ENCODE measurements at regions not wholly inside any gene's neighbourhood (a gene's known extent, or its start where the extent isn't known, plus 50 kb on each side); places are given as distances from the start of the nearest gene placed in this dataset.

DNA sequence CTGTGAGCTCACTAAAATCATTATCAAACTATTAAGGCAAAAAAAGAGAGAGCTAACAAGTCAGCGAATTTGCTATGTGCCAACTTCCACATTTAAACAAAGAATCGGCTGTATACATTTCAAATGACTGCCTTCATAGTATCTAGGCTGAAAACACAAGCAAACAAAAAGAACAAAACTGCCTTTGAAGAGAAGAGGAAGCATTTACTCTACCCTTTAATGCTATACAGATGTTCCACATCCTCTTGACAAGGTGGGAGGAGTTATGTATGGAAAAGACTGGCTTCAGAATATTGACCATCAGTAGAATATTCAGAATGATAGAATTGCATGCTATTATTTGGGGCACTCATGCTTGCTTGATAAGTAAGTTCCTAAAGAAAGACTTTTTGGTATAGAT lies 741.7 kb downstream of the PLCL1 start:
- no peak overlapping the region for H3K4me3 ChIP-seq
- H3K27me3 ChIP-seq, result no peaks in the 10 kb centered on the region
- no peaks in the 10 kb centered on the region for H3K36me3 ChIP-seq
- no peaks in the 10 kb centered on the region for H3K9me3 ChIP-seq
- TF ChIP-seq, protein P1, sequence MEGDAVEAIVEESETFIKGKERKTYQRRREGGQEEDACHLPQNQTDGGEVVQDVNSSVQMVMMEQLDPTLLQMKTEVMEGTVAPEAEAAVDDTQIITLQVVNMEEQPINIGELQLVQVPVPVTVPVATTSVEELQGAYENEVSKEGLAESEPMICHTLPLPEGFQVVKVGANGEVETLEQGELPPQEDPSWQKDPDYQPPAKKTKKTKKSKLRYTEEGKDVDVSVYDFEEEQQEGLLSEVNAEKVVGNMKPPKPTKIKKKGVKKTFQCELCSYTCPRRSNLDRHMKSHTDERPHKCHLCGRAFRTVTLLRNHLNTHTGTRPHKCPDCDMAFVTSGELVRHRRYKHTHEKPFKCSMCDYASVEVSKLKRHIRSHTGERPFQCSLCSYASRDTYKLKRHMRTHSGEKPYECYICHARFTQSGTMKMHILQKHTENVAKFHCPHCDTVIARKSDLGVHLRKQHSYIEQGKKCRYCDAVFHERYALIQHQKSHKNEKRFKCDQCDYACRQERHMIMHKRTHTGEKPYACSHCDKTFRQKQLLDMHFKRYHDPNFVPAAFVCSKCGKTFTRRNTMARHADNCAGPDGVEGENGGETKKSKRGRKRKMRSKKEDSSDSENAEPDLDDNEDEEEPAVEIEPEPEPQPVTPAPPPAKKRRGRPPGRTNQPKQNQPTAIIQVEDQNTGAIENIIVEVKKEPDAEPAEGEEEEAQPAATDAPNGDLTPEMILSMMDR (IDR thresholded peaks at IDR 0.05 in 4 of 5, conservative IDR thresholded peaks at IDR 0.05 in 1 of 5), result no peak
- TF ChIP-seq POLR2A (IDR thresholded peaks at IDR 0.05), result no peak
- ATAC-seq (no peak), DNase-seq (no peak)
- no peak overlapping the region for H3K27ac ChIP-seq
- no peaks in the 10 kb centered on the region for H3K4me1 ChIP-seq
- in situ Hi-C loops (cut with MboI; ENCODE audit: low sequenced_read_pairs in 4 of 4), result no loop called here
- intact Hi-C loops (cut with DNase I; ENCODE audit: low total_unique reads), result no loop called here

DNA sequence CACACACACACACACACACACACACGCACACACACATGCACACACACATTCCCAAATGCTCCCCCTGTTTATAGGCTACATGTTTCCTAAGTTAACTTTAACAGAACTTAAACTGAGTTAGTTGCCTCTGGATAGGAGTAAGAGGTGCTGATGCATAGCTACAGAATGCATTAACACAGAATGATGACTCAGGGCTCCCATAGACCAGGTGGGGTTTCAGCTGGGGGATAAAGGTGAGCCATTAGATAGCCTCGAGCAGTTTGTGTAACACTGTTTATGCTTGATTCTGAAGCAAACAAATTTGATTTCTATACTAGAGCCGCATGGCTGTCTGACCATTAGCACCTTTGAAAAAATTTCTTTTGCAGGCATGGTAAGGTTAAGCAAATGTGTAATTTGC lies 741.0 kb downstream of the PLCL1 start:
- ATAC-seq (no peak), DNase-seq (no peak)
- in situ Hi-C loops (cut with MboI; ENCODE audit: low sequenced_read_pairs in 4 of 4), result no loop called here
- intact Hi-C loops (cut with DNase I; ENCODE audit: low total_unique reads), result no loop called here
- no peaks in the 10 kb centered on the region for H3K36me3 ChIP-seq
- no peak for TF ChIP-seq POLR2A (IDR thresholded peaks at IDR 0.05)
- TF ChIP-seq, protein P1 (IDR thresholded peaks at IDR 0.05 in 4 of 5, conservative IDR thresholded peaks at IDR 0.05 in 1 of 5), result no peak
- no peaks in the 10 kb centered on the region for H3K4me1 ChIP-seq
- H3K4me3 ChIP-seq, result no peak overlapping the region
- no peaks in the 10 kb centered on the region for H3K27me3 ChIP-seq
- no peaks in the 10 kb centered on the region for H3K9me3 ChIP-seq
- no peak overlapping the region for H3K27ac ChIP-seq

DNA sequence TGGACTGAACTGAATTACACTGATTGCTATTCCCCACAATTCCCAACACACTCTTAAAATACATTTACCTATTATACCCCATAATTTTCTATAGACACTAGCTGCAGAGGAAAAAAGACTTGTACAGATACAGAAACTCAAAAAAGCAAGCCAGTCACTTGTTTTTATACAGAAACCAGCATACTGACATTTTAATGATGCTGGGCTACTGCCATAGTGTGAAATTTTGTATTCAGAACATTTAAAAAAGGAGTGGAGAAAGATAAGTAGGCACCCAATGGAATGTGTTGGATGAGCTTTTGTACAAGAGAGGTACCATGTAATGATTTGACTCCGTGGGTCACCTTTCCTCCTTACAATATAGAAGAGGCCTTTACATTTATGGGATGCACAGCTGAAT lies 740.1 kb downstream of the PLCL1 start:
- intact Hi-C loops (cut with DNase I; ENCODE audit: low total_unique reads) (no loop called here), in situ Hi-C loops (cut with MboI; ENCODE audit: low sequenced_read_pairs in 4 of 4) (no loop called here)
- Histone ChIP-seq H3K36me3 (no peaks in the 10 kb centered on the region), H3K4me1 (no peaks in the 10 kb centered on the region), H3K4me3 (no peak overlapping the region), H3K9me3 (no peaks in the 10 kb centered on the region), H3K27me3 (no peaks in the 10 kb centered on the region), H3K27ac (no peak overlapping the region)
- ATAC-seq, result no peak
- DNase-seq, result no peak
- TF ChIP-seq POLR2A (IDR thresholded peaks at IDR 0.05), result no peak
- TF ChIP-seq, protein P1 (IDR thresholded peaks at IDR 0.05 in 4 of 5, conservative IDR thresholded peaks at IDR 0.05 in 1 of 5), result no peak

DNA sequence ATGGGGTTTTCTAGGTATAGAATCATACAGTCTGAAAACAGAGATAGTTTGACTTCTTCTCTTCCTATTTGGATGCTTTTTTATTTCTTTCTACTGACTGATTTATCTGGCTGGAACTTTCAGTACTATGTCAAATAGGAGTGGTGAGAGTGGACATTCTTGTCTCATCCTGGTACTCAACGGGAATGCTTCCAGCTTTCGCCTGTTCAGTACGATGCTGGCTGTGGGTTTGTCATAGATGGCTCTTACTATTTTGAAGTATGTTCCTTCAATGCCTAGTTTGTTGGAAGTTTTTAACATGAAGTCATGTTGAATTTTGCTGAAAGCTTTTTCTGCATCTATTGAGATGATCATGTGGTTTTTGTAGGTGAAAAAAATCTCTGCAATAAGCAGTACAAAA lies 730.4 kb downstream of the PLCL1 start:
- ATAC-seq, result no peak

More for the DNA sequence above, 730.4 kb downstream of the PLCL1 start:
- TF ChIP-seq, protein P1 (IDR thresholded peaks at IDR 0.05 in 4 of 5, conservative IDR thresholded peaks at IDR 0.05 in 1 of 5), result no peak
- TF ChIP-seq POLR2A (IDR thresholded peaks at IDR 0.05), result no peak
- no peaks in the 10 kb centered on the region for H3K27me3 ChIP-seq
- H3K9me3 ChIP-seq, result no peaks in the 10 kb centered on the region
- in situ Hi-C loops (cut with MboI; ENCODE audit: low sequenced_read_pairs in 4 of 4), result no loop called here
- intact Hi-C loops (cut with DNase I; ENCODE audit: low total_unique reads), result no loop called here
- no peaks in the 10 kb centered on the region for H3K4me1 ChIP-seq
- H3K27ac ChIP-seq, result no peak overlapping the region
- DNase-seq, result no peak
- no peaks in the 10 kb centered on the region for H3K36me3 ChIP-seq
- H3K4me3 ChIP-seq, result no peak overlapping the region

Measured in gastrocnemius medialis (tissue), 4 donors.